ENCODE measurements at regions not wholly inside any gene's neighbourhood (a gene's known extent, or its start where the extent isn't known, plus 50 kb on each side); places are given as distances from the start of the nearest gene placed in this dataset.

GRCh38 chr2:118278046-118278445 lies 189.8 kb downstream of the INSIG2 start:
- no peak for DNase-seq (ENCODE audit: low spot score)

DNA sequence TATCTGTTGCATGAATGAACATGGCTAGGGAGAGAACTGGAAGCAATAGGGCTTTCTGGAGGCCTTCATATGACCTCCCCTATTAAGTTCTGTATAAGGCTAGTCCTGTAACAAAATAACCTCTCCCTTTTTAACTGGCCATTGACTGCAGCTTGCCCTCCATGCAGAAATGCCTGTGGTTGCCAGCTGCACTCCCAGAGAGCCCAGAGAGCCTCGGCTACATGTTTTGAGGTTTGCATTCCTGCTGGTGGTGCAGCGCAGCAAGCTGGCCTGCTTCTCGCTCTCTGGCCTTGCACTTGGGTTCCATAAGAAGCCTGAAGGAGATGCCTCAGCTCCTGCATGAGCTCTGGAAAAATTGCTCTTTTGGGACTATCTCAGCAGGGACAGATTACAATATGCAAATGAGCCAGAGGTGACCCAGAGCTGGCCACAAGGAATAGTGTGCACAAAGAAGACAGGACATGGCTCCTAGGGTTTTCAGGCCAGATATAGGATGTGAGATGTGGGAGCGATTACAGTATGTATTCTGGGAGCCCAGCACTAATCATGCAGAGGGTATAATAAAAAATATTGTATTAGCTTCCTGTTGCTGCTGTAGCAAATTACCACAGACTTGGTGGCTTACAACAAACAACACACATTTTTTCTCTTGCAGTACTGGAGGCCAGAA lies 186.7 kb downstream of the INSIG2 start:
- DNase-seq (ENCODE audit: low spot score) = no peak

DNA sequence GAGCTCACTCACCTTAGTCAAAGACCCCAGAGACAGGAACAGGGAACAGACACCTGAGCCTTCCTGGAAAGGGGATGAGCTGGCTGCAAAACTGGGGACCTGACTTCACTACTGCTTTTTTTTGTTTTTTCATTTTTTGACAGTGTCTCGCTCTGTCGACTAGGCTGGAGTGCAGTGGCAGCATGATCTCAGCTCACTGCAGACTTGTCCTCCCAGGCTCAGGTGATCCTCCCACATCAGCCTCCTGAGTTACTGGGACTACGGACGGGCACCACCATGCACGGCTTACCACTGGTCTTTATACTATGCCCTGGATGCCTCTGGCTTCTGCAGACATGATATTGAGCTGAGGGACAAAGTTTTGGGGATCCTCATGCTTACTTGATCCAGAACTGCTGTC lies 184.1 kb downstream of the INSIG2 start:
- no peak for DNase-seq (ENCODE audit: low spot score)

GRCh38 chr2:118269408-118270051 lies 181.3 kb downstream of the INSIG2 start:
- DNase-seq (ENCODE audit: low spot score) = no peak

DNA sequence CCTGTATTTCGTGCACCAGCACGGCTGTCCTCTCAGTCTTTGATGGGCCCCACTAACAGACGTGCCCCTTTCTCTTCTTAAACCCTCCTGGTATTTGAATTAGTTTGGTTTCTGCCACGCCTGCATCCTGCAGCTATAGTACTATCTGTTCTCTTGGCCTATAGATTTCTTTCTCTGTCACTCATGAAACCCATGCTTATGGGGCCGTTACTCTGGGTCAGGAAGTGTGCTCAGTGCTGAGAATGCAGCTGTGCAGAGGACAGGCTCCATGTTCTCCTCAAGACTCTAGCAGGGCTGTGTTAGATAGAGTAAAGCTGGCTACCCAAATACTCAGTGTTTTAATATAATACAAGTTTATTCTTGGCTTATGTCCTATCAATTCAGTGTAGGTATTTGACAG lies 180.0 kb downstream of the INSIG2 start:
- no peak for DNase-seq (ENCODE audit: low spot score)

- DNase-seq (ENCODE audit: low spot score) = no peak
These were observed 177.7 kb downstream of the INSIG2 start for GRCh38 chr2:118265873-118266455.

DNA sequence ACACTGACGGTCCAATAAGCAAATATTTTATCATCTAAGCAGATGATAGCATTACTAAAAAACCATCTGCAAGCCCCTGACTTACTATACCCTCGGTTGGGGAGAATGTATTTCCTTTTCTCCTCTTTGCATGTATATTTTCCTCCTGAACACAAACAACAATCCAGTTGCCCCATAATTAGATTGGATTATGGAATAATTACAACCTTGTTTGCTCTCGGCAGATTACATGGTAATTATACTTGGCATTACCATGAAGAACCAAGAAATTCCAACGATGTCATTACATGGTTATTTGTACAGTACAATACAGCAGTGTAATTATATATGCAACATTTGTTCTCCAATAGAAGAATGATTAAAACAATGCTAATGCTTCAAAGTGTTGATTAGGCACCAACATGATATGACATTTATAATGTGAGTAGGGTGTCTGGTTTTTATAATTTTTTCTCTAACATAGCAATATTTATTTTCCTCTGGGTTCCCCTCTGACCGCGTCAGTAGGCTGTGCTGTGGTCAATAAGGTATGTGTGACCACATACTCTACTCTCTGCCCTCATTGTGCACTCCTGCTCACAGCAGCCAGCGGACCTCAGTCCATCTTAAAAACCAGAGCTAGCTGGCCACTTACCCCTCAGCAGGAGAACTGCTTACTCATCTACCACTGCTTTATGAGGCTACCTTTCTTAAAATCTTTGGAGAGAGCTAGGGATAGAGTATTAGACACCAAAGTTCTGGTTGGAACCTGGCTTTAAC lies 176.1 kb downstream of the INSIG2 start:
- no peak for DNase-seq (ENCODE audit: low spot score)

DNA sequence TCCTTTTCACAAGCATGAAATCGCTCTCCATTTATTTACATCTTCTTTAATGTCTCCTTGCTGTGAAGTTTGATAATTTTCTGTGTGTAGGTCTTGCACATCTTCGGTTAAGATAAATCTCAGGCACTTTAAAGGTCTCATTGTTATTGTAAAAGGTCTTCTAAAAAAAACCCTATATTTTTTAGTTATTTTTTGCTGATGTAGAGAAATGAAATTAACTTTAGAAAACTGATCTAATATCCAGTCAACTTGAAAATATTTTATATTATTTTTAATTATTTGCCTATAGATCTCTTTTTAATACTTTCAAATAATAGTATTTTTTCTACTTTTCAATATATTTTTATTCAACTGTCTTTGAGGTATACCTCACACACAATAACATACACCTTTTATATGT lies 169.4 kb downstream of the INSIG2 start:
- no peak for DNase-seq (ENCODE audit: low spot score)

GRCh38 chr2:118255771-118256372 lies 167.6 kb downstream of the INSIG2 start:
- DNase-seq (ENCODE audit: low spot score) = no peak

DNA sequence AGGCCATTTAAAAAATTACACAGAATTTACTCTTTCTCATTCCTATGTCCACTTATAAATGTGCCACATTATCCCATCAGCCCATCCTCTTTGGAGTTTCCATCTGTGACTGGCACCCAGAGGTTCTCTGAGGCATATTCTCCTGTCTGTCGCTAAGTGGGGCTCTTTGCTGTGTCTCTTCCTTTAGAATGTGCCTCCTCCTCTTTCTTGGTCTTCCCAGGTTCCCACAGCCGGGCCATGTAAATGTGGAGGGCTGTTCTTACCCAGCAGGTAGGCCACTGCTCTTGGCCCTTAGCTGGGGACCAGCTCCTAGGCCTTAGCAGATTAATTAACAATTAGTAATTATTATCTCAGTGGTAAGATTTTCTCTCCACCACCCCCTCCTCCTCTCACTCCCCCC lies 167.0 kb downstream of the INSIG2 start:
- DNase-seq (ENCODE audit: low spot score) = no peak

GRCh38 chr2:118254116-118254515 lies 165.8 kb downstream of the INSIG2 start:
- no peak for DNase-seq (ENCODE audit: low spot score)

DNA sequence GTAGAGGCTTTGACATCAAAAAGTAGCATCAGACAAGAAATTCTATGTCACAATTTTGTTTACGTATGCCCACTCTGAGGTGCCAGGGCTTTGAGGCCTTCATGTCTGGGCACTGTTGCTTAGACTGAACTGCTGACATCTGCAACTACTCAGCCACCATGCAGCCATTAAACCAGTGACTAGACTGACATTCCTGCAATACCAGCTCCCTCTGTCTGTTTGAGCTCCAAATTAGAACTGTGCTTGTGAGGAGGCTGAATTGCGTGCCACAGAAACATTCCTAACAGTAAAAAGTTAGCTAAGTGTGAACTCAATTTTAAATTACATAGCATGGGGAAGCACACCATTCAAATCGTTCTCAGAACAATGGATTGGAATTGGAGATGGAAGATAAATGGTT lies 163.2 kb downstream of the INSIG2 start:
- peak; percentile 81 for DNase-seq (ENCODE audit: low spot score)

GRCh38 chr2:118250463-118250862 lies 162.2 kb downstream of the INSIG2 start:
- DNase-seq (ENCODE audit: low spot score) = no peak

DNA sequence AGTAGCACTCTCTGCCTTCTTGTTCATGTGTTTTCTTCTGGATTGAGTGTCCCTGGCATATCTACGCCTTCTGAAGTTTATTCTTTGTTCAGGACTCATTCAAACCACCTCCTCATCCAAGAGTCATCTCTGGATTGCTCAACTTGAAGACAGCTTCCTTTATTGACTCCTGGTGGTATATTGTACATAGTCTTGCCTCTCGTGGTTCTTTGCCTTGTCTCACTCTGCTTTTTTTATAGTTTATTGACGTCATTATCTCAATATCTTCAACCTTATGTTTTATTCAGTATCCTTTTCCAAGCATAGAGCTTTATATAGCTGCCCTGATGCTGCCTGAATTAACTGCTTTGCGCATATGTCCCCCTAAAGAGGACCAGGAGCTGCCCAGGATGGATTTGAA lies 161.7 kb downstream of the INSIG2 start:
- peak; percentile 48 for DNase-seq (ENCODE audit: low spot score)

DNA sequence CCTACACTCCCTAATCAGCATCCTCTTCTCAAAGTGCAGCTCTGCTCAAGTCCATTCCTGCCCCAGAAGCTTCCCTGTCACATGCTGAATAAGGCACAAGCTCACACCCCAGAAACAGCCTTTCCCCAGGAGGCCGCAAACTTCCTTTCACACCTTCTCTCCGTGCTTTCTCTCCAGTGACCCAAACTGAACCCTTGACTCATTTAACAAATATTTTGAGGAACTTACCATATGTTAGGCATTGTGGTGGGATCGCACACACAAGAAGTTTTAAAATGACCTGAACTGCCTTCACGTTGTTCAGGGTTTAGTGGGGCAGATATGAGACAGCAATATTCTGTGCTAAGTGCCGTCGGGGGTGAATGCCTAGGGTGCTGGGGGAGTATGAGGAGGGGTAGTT lies 161.3 kb downstream of the INSIG2 start:
- DNase-seq (ENCODE audit: low spot score) = no peak

DNA sequence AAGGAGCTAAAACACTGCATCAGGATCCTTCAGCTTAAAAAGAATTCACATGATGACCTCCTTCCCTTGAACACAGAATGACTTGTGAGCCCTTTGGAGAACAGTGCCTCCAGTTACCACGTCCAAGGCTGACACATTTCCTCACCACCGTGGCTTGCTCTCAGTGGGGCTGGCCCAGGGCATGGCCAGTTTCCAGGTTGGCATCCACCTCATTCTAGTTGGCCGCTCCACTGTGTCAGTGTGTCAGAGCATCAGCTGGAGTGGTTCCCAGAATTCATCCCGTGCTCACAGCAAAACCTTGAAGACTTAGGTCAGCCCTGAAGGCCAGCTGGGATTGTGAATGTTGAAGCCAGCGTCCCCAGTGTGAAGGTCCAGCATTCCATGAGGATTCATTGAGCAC lies 158.5 kb downstream of the INSIG2 start:
- DNase-seq (ENCODE audit: low spot score) = peak; percentile 82

DNA sequence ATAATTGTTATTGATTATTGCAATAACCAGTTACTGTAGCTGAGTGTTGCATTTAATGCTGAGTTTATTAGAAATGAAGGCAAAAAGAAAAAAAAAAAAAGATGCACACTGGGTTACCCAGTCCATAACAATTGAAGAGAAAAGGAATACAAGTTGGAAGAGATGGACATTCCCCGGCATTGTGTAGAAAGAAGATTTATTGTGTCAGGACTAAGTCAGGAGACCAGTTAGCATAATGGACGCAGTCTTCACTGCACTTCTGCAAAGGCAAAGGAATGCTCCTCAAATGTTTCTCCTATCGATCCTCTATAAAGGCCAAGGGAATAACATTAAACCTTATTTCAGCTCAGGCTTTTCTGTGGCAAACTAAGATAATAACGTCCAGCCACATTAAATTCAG lies 157.8 kb downstream of the INSIG2 start:
- DNase-seq (ENCODE audit: low spot score) = no peak

DNA sequence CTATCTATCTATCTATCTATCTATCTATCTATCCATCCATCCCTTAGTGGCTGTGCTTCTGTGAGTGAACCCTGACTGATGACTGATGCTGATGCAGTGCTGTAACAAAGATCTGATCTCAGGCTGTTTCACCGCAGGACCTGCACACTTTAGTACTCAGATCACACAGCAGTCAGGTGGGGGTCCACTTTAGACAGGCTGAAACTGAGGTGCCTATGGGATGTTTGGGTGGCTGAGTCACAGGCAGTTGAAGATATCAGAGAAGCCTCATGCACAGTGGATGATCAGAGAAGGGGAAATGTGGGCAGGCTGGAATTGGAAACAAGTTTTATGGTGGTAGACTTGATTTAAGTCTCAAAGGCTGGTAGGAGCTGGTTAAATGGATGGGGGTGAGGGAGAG lies 156.4 kb downstream of the INSIG2 start:
- no peak for DNase-seq (ENCODE audit: low spot score)

- no peak for DNase-seq (ENCODE audit: low spot score)
These were observed 154.8 kb downstream of the INSIG2 start for GRCh38 chr2:118243031-118243430.

DNA sequence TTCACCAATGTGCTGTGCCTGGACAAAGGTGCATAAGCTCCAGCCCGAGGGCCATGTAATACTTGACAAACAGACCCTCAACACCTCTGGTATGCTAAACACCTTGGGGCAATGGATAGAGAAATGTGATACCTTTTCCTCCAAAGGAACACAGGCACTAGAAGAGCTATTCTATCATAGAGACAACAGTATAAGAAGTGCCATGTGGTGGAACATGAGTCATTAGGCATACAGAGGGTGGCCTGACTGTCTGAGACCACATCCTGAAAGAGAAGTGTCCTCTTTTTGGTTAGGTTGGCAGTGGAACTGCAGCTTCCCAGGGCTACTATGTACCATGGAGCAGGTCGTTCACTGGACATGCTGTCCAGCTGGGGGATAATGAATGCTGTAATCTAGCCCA lies 153.9 kb downstream of the INSIG2 start:
- DNase-seq (ENCODE audit: low spot score) = peak; percentile 33

DNA sequence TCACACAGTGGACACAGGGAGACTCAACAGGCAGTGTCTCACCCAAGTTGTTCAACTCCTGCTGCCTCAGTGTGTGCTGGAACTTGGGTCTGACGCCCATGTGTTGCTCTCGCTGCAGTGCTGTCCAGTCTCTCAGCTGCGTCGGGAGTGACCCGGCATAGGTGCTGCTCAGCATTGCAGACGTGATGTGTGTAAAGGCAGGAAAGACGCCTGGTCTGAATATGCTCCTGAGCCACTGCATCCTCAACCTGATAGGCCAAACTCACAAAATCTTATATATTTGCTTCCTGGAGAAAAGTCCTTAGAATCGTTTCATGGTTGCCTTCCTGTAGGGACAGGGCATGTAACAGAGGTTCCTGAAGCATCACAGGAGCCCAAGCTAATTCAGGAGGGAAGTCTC lies 152.9 kb downstream of the INSIG2 start:
- DNase-seq (ENCODE audit: low spot score) = no peak

GRCh38 chr2:118240276-118240675 lies 152.0 kb downstream of the INSIG2 start:
- no peak for DNase-seq (ENCODE audit: low spot score)

GRCh38 chr2:118239284-118239683 lies 151.0 kb downstream of the INSIG2 start:
- DNase-seq (ENCODE audit: low spot score) = no peak
